ENCODE measurements at regions not wholly inside any gene's neighbourhood (a gene's known extent, or its start where the extent isn't known, plus 50 kb on each side); places are given as distances from the start of the nearest gene placed in this dataset.

GRCh38 chr3:144351773-144352365, 380.2 kb downstream of the DIPK2A start:
- intact Hi-C loops (cut with DNase I): no loop called here
- no peak for DNase-seq

GRCh38 chr3:144358191-144358590, 386.6 kb downstream of the DIPK2A start:
- intact Hi-C loops (cut with DNase I): no loop called here
- no peak for DNase-seq

GRCh38 chr3:144361002-144361401, 389.4 kb downstream of the DIPK2A start:
- DNase-seq: no peak
- intact Hi-C loops (cut with DNase I): no loop called here

GRCh38 chr3:144362126-144362525, 390.5 kb downstream of the DIPK2A start:
- intact Hi-C loops (cut with DNase I): no loop called here
- no peak for DNase-seq

- intact Hi-C loops (cut with DNase I): no loop called here
- peak in 1 of 10 donors; percentile 6 for DNase-seq
These were observed 392.2 kb downstream of the DIPK2A start for GRCh38 chr3:144363856-144364255.

GRCh38 chr3:144364737-144365136, 393.1 kb downstream of the DIPK2A start:
- intact Hi-C loops (cut with DNase I): no loop called here
- DNase-seq: no peak

- intact Hi-C loops (cut with DNase I): no loop called here
- DNase-seq: no peak
These were observed 397.7 kb downstream of the DIPK2A start for GRCh38 chr3:144369129-144369879.

- no peak for DNase-seq
- intact Hi-C loops (cut with DNase I): no loop called here
These were observed 403.5 kb downstream of the DIPK2A start for GRCh38 chr3:144375088-144375487.

- DNase-seq: peak in 1 of 10 donors; percentile 41
- intact Hi-C loops (cut with DNase I): loop anchor here (5.0 kb wide), 1 partner anchor 381 kb away; no protein-coding TSS in a partner anchor
These were observed 409.2 kb downstream of the DIPK2A start for GRCh38 chr3:144380849-144381248.

GRCh38 chr3:144381607-144382006, 410.0 kb downstream of the DIPK2A start:
- intact Hi-C loops (cut with DNase I): loop anchor here (5.0 kb wide), 1 partner anchor 381 kb away; no protein-coding TSS in a partner anchor
- no peak for DNase-seq

- intact Hi-C loops (cut with DNase I): loop anchor here (5.0 kb wide), 1 partner anchor 378 kb away; no protein-coding TSS in a partner anchor
- DNase-seq: no peak
These were observed 412.8 kb downstream of the DIPK2A start for GRCh38 chr3:144384241-144384979.

GRCh38 chr3:144390786-144391185, 419.2 kb downstream of the DIPK2A start:
- no peak for DNase-seq
- intact Hi-C loops (cut with DNase I): no loop called here

GRCh38 chr3:144391236-144391635, 419.6 kb downstream of the DIPK2A start:
- intact Hi-C loops (cut with DNase I): no loop called here
- DNase-seq: no peak

- intact Hi-C loops (cut with DNase I): no loop called here
- DNase-seq: no peak
These were observed 422.4 kb downstream of the DIPK2A start for GRCh38 chr3:144394032-144394431.

- DNase-seq: no peak
- intact Hi-C loops (cut with DNase I): no loop called here
These were observed 430.8 kb downstream of the DIPK2A start for GRCh38 chr3:144402430-144402829.

GRCh38 chr3:144403040-144403457, 431.4 kb downstream of the DIPK2A start:
- no peak for DNase-seq
- intact Hi-C loops (cut with DNase I): no loop called here

- intact Hi-C loops (cut with DNase I): no loop called here
- DNase-seq: peak in 2 of 10 donors; percentile 8 to 9
These were observed 435.7 kb downstream of the DIPK2A start for GRCh38 chr3:144407335-144407734.

- DNase-seq: no peak
- intact Hi-C loops (cut with DNase I): no loop called here
These were observed 437.7 kb downstream of the DIPK2A start for GRCh38 chr3:144409319-144409718.

GRCh38 chr3:144413068-144413467, 441.4 kb downstream of the DIPK2A start:
- intact Hi-C loops (cut with DNase I): no loop called here
- DNase-seq: peak in 1 of 10 donors; percentile 31

GRCh38 chr3:144415492-144415891, 443.9 kb downstream of the DIPK2A start:
- no peak for DNase-seq
- intact Hi-C loops (cut with DNase I): no loop called here

- peak in 2 of 10 donors; percentile 55 to 59 for DNase-seq
- intact Hi-C loops (cut with DNase I): no loop called here
These were observed 453.0 kb downstream of the DIPK2A start for GRCh38 chr3:144424606-144425005.
